GM23338 (cell line): ENCODE measurements at regions not wholly inside any gene's neighbourhood (a gene's known extent, or its start where the extent isn't known, plus 50 kb on each side); places are given as distances from the start of the nearest gene placed in this dataset.

Experiments
- CREB1 ChIP-seq: fragments of 250-450 bp; sonication (Bioruptor Pico); IDR thresholded peaks from 2 replicates; pipeline ENCODE4 v1.5.0; 2020; ENCODE audit warnings: low read depth, mild to moderate bottlenecking, moderate library complexity
- CTCF ChIP-seq, 2 experiments: fragments of 200-600 bp in 1 of 2; sonication (generic) in 1 of 2; conservative IDR thresholded peaks; 2 replicates each; pipeline versions ENCODE4 v1.5.1 to v1.6.1; 2016 to 2017; ENCODE audit warnings: antibody characterized with exemption in 2 of 2, low read depth in 2 of 2, mild to moderate bottlenecking in 2 of 2, moderate library complexity in 1 of 2
- ETS1 ChIP-seq: IDR thresholded peaks from 2 replicates; pipeline ENCODE4 v1.6.1; 2016; ENCODE audit warnings: antibody characterized with exemption
- EZH2 ChIP-seq: fragments of 200-600 bp; sonication (generic); IDR thresholded peaks from one replicate; pipeline ENCODE4 v1.8.0; 2017; ENCODE audit warnings: antibody characterized with exemption, mild to moderate bottlenecking, low read depth; ENCODE audit not compliant: unreplicated experiment
- EZH2phosphoT487 ChIP-seq: fragments of 200-600 bp; sonication (generic); IDR thresholded peaks from one replicate; pipeline ENCODE4 v1.8.1; 2018; ENCODE audit warnings: antibody characterized with exemption; ENCODE audit not compliant: unreplicated experiment
- JUNB ChIP-seq: IDR thresholded peaks from one replicate; pipeline ENCODE4 v1.6.1; 2016; ENCODE audit warnings: antibody characterized with exemption; ENCODE audit not compliant: unreplicated experiment
- NANOG ChIP-seq: IDR thresholded peaks from 2 replicates; pipeline ENCODE4 v1.6.1; 2016; ENCODE audit warnings: antibody characterized with exemption, borderline replicate concordance
- POLR2AphosphoS5 ChIP-seq: IDR thresholded peaks from 2 replicates; pipeline ENCODE4 v1.6.1; 2016; ENCODE audit warnings: antibody characterized with exemption, low read depth
- REST ChIP-seq: IDR thresholded peaks from one replicate; pipeline ENCODE4 v1.6.1; 2018; ENCODE audit warnings: antibody characterized with exemption; ENCODE audit not compliant: unreplicated experiment
- ZNF114 ChIP-seq: fragments of 250-450 bp; sonication (Bioruptor Pico); IDR thresholded peaks from 2 replicates; pipeline ENCODE4 v1.5.0; 2020; ENCODE audit warnings: mild to moderate bottlenecking, moderate library complexity
- ZNF331 ChIP-seq: fragments of 250-450 bp; sonication (Bioruptor Pico); IDR thresholded peaks from 2 replicates; pipeline ENCODE4 v1.5.0; 2020; ENCODE audit warnings: low read depth, mild to moderate bottlenecking, moderate library complexity

- TF ChIP-seq CTCF (conservative IDR thresholded peaks at IDR 0.05; ENCODE audit: low read depth in 2 of 2) = no peak
- no peak for TF ChIP-seq POLR2AphosphoS5
- TF ChIP-seq EZH2 = no peak
- TF ChIP-seq EZH2phosphoT487 = no peak
- TF ChIP-seq JUNB = no peak
- no peak for TF ChIP-seq ZNF114 (CRISPR knock-in tag)
- no peak for TF ChIP-seq REST
- TF ChIP-seq ZNF331 (CRISPR knock-in tag) = no peak
- TF ChIP-seq CREB1 (CRISPR knock-in tag) = no peak
- no peak for TF ChIP-seq ETS1
- TF ChIP-seq NANOG = no peak
Observed at GRCh38 chr2:65877331-65878010, 445.1 kb upstream of the SPRED2 start.
